GM12878 (cell line): ENCODE measurements at regions not wholly inside any gene's neighbourhood (a gene's known extent, or its start where the extent isn't known, plus 50 kb on each side); places are given as distances from the start of the nearest gene placed in this dataset.

Experiments
- ATAC-seq: fragments of 200-7000 bp; cut with Tn5 transposase; 3 replicates; pipeline ENCODE4 v1.9.1; 2020; ENCODE audit warnings: mild to moderate bottlenecking, moderate library complexity
- BruUV-seq: library from RNA; stranded (reverse); fragments of 400-500 nt; replicated peaks from 2 replicates; lab custom pipeline; 2021; lab: Mats Ljungman, UMichigan
- CTCF ChIA-PET: fragments of 300-600 bp; sonication (Branson Sonifier 250); formaldehyde crosslinking; extraction: SDS; loops from one replicate; lab custom pipeline; 2021; ENCODE audit warnings: inconsistent platforms; lab: Yijun Ruan, JAX
- POLR2A ChIA-PET: fragments of 350-600 bp; formaldehyde crosslinking; extraction: SDS; loops from one replicate; lab custom pipeline; 2021; ENCODE audit warnings: inconsistent platforms; lab: Charles Lee
- RAD21 ChIA-PET: fragments of 300-600 bp; sonication (Branson Sonifier 250); formaldehyde crosslinking; loops from one replicate; lab custom pipeline; 2023; ENCODE audit warnings: antibody characterized with exemption; ENCODE audit not compliant: unreplicated experiment; lab: Charles Lee
- SMC1A ChIA-PET: fragments of 300-600 bp; sonication (Branson Sonifier 250); formaldehyde crosslinking; loops from one replicate; lab custom pipeline; 2023; ENCODE audit not compliant: unreplicated experiment, uncharacterized antibody; lab: Charles Lee
- DNase-seq: peaks from one replicate; pipeline ENCODE4 v3.0.0-alpha.2; 2011; ENCODE audit warnings: low read depth, low spot score
- FAIRE-seq: peaks from 3 replicates; lab custom pipeline; 2011; peaks lifted over from hg19 to GRCh38; lab: Jason Lieb, UNC
- H2AFZ ChIP-seq: 2 replicates; pipeline ENCODE4 v1.6.0; 2011; ENCODE audit warnings: low read depth, low read length, control low read depth; ENCODE audit not compliant: control insufficient read depth
- H3K27ac ChIP-seq: 2 replicates; pipeline ENCODE4 v1.5.1; 2011; ENCODE audit warnings: control low read depth; ENCODE audit not compliant: control insufficient read depth, insufficient read depth
- H3K27me3 ChIP-seq, 2 experiments: replicated peaks in 1 of 2; 2 replicates each; pipeline versions ENCODE4 v1.6.0 to v1.6.1; 2011; ENCODE audit warnings: low read length in 1 of 2; ENCODE audit not compliant: control insufficient read depth in 2 of 2, insufficient read depth in 2 of 2
- H3K36me3 ChIP-seq, 2 experiments: 2 replicates each; pipeline ENCODE4 v1.5.1; 2011; ENCODE audit warnings: low read length in 1 of 2; ENCODE audit not compliant: control insufficient read depth in 2 of 2, insufficient read depth in 2 of 2
- H3K4me1 ChIP-seq: 2 replicates; pipeline ENCODE4 v1.6.1; 2011; ENCODE audit warnings: mild to moderate bottlenecking, low read length, moderate library complexity, mixed read lengths; ENCODE audit not compliant: control insufficient read depth, insufficient read depth
- H3K4me2 ChIP-seq: 2 replicates; pipeline ENCODE4 v1.6.0; 2011; ENCODE audit warnings: control low read depth; ENCODE audit not compliant: control insufficient read depth, insufficient read depth
- H3K4me3 ChIP-seq: fragments of 200-600 bp; sonication (generic); 2 replicates; pipeline ENCODE4 v1.5.1; 2016
- H3K79me2 ChIP-seq: 2 replicates; pipeline ENCODE4 v1.6.0; 2011; ENCODE audit warnings: low read length; ENCODE audit not compliant: control insufficient read depth, insufficient read depth
- H3K9ac ChIP-seq: 2 replicates; pipeline ENCODE4 v1.8.0; 2011; ENCODE audit warnings: low read length, control low read depth, mixed read lengths; ENCODE audit not compliant: control insufficient read depth, insufficient read depth
- H3K9me3 ChIP-seq: replicated peaks from 3 replicates; pipeline ENCODE4 v1.5.1; 2011; ENCODE audit warnings: mild to moderate bottlenecking, low read length; ENCODE audit not compliant: control insufficient read depth, insufficient read depth
- H4K20me1 ChIP-seq: 2 replicates; pipeline ENCODE4 v1.6.0; 2011; ENCODE audit not compliant: control insufficient read depth, insufficient read depth
- BCL11A ChIP-seq: IDR thresholded peaks from 2 replicates; pipeline ENCODE4 v1.6.1; 2011; ENCODE audit warnings: low read depth, low read length
- HDAC6 ChIP-seq: fragments of 200-600 bp; sonication (generic); IDR thresholded peaks from one replicate; pipeline ENCODE4 v1.8.0; 2017; ENCODE audit warnings: antibody characterized with exemption; ENCODE audit not compliant: unreplicated experiment
- IKZF1 ChIP-seq: fragments of 450-650 bp; conservative IDR thresholded peaks from 2 replicates; pipeline ENCODE4 v1.6.1; 2017; ENCODE audit warnings: antibody characterized with exemption, mild to moderate bottlenecking
- MEF2A ChIP-seq: IDR thresholded peaks from 2 replicates; pipeline ENCODE4 v1.6.1; 2011; ENCODE audit warnings: low read depth, mild to moderate bottlenecking, low read length, moderate library complexity; ENCODE audit not compliant: insufficient read depth
- WGBS: methylation state at CpG from one replicate; pipeline ENCODE4 v1.1.6; 2016; ENCODE audit warnings: low lambda C conversion rate; ENCODE audit not compliant: insufficient replicate concordance, insufficient coverage; ENCODE audit errors: missing lambda C conversion rate; 5-methylcytosine and 5-hydroxymethylcytosine counted together
- in situ Hi-C: fragments of 300-500 bp; cut with MboI; formaldehyde crosslinking; loops from 9 replicates; pipeline ENCODE4 v1.14.3; 2018; ENCODE audit warnings: mixed read lengths
- intact Hi-C: fragments of 100-400 bp; cut with micrococcal nuclease; formaldehyde crosslinking; loops from one replicate; pipeline ENCODE4 v1.14.2; 2022; ENCODE audit not compliant: unreplicated experiment
- TF ChIP-seq, protein P1 (sequence below): IDR thresholded peaks from 2 replicates; pipeline ENCODE4 v1.6.1; 2011; ENCODE audit warnings: mild to moderate bottlenecking, low read depth, low read length, moderate library complexity; ENCODE audit not compliant: insufficient replicate concordance
- TF ChIP-seq, protein P2 (sequence below): IDR thresholded peaks from 2 replicates; pipeline ENCODE4 v1.6.1; 2012; ENCODE audit warnings: mild to moderate bottlenecking, low read depth, low read length

DNA sequence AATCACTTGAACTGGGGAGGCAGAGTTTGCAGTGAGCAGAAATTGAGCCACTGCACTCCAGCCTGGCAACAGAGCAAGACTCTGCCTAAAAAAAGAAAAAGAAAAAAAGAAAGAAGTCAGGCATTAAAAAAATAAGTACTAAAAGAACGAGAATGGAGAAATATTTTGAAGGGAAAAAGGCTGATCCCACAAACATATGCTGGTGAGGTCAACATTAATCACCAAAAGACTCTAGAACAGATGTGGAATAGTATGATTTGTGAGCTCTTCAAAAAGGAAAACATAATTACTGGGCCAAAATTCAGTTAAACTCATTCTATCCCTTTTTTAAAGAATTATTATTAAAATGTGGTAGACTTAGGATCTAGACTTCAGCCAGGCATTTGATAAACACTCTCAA, 61.2 kb upstream of the NRSN1 start (continued):
- TF ChIP-seq, protein P1, sequence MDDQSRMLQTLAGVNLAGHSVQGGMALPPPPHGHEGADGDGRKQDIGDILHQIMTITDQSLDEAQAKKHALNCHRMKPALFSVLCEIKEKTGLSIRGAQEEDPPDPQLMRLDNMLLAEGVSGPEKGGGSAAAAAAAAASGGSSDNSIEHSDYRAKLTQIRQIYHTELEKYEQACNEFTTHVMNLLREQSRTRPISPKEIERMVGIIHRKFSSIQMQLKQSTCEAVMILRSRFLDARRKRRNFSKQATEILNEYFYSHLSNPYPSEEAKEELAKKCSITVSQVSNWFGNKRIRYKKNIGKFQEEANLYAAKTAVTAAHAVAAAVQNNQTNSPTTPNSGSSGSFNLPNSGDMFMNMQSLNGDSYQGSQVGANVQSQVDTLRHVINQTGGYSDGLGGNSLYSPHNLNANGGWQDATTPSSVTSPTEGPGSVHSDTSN = no peak
- no peak for TF ChIP-seq IKZF1

DNA sequence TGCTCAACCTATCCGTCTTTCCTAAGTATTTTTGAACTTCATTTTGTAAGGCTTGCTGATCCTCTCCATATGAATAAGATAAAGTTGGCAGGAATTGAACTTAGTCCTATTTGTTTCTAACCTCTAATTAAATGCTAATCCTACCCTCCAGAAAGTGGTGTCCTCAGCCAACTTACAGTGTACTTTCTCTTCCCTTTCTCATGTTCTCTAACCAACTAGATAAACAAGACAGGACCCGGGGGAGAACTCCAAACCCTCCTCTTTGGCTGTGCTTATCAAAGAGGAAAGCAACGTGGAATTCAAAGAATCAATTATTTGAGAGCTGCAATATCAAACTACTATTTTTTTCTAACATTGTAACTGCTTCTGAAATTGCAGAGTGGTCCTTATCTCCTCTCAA, 56.5 kb upstream of the NRSN1 start:
- no peaks in the 10 kb centered on the region for H3K79me2 ChIP-seq
- no peak overlapping the region for H3K27ac ChIP-seq
- no TSS peak for BruUV-seq
- TF ChIP-seq MEF2A (no peak), HDAC6 (no peak), BCL11A (no peak)
- TF ChIP-seq, protein P2, sequence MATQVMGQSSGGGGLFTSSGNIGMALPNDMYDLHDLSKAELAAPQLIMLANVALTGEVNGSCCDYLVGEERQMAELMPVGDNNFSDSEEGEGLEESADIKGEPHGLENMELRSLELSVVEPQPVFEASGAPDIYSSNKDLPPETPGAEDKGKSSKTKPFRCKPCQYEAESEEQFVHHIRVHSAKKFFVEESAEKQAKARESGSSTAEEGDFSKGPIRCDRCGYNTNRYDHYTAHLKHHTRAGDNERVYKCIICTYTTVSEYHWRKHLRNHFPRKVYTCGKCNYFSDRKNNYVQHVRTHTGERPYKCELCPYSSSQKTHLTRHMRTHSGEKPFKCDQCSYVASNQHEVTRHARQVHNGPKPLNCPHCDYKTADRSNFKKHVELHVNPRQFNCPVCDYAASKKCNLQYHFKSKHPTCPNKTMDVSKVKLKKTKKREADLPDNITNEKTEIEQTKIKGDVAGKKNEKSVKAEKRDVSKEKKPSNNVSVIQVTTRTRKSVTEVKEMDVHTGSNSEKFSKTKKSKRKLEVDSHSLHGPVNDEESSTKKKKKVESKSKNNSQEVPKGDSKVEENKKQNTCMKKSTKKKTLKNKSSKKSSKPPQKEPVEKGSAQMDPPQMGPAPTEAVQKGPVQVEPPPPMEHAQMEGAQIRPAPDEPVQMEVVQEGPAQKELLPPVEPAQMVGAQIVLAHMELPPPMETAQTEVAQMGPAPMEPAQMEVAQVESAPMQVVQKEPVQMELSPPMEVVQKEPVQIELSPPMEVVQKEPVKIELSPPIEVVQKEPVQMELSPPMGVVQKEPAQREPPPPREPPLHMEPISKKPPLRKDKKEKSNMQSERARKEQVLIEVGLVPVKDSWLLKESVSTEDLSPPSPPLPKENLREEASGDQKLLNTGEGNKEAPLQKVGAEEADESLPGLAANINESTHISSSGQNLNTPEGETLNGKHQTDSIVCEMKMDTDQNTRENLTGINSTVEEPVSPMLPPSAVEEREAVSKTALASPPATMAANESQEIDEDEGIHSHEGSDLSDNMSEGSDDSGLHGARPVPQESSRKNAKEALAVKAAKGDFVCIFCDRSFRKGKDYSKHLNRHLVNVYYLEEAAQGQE = no peak
- in situ Hi-C loops (loop anchor here (25.0 kb wide), 1 partner anchor 643 kb away; the partner anchor contains the start of gene C6orf62), intact Hi-C loops (loop anchor here (5.0 kb wide), 1 partner anchor 288 kb away; the partner anchor contains the start of gene DCDC2)
- no peak for DNase-seq
- SMC1A ChIA-PET = interaction anchor here (0.7 kb wide), 1 partner anchor 141 kb away, joined by 3 read pairs; no protein-coding TSS in a partner anchor
- H3K27me3 ChIP-seq = no peaks in the 10 kb centered on the region
- no peak overlapping the region for H3K9ac ChIP-seq
- 20% methylated on average over 3 of the region's 3 CpGs for WGBS
- H2AFZ ChIP-seq = no peak overlapping the region
- no peak for ATAC-seq
- no peaks in the 10 kb centered on the region for H3K4me1 ChIP-seq
- POLR2A ChIA-PET = no interaction called here
- H4K20me1 ChIP-seq = no peaks in the 10 kb centered on the region
- FAIRE-seq = no peak
- H3K9me3 ChIP-seq = peaks cover 2% of the 10 kb centered on the region; the same call in 2 of the 3 replicates
- H3K4me2 ChIP-seq = no peak overlapping the region
- H3K36me3 ChIP-seq = no peaks in the 10 kb centered on the region
- CTCF ChIA-PET = no interaction called here
- H3K4me3 ChIP-seq = no peak overlapping the region
- RAD21 ChIA-PET = no interaction called here
